GM23248 (cell line): ENCODE measurements at regions not wholly inside any gene's neighbourhood (a gene's known extent, or its start where the extent isn't known, plus 50 kb on each side); places are given as distances from the start of the nearest gene placed in this dataset.
A peak's percentile ranks its signal among the peaks of the same experiment; 100 is the strongest.

Experiments
- DNase-seq: peaks from one replicate; pipeline ENCODE4 v3.0.0-alpha.2; 2015
- H2AFZ ChIP-seq: fragments of 200-600 bp; sonication (generic); 2 replicates; pipeline ENCODE4 v1.6.1; 2016; ENCODE audit warnings: antibody characterized with exemption
- H3F3A ChIP-seq: fragments of 200-600 bp; sonication (generic); 2 replicates; pipeline ENCODE4 v1.6.1; 2016; ENCODE audit warnings: mild to moderate bottlenecking, antibody characterized with exemption, mixed run types; ENCODE audit not compliant: insufficient read depth
- H3K27ac ChIP-seq: fragments of 200-600 bp; sonication (generic); 2 replicates; pipeline ENCODE4 v1.5.1; 2016; ENCODE audit warnings: mild to moderate bottlenecking
- H3K27me3 ChIP-seq: fragments of 200-600 bp; sonication (generic); replicated peaks from 2 replicates; pipeline ENCODE4 v1.6.1; 2016; ENCODE audit warnings: mild to moderate bottlenecking; ENCODE audit not compliant: insufficient read depth
- H3K36me3 ChIP-seq: fragments of 200-600 bp; sonication (generic); 2 replicates; pipeline ENCODE4 v1.6.1; 2016; ENCODE audit warnings: low read depth, mild to moderate bottlenecking
- H3K4me1 ChIP-seq: fragments of 200-600 bp; sonication (generic); 2 replicates; pipeline ENCODE4 v1.6.1; 2016; ENCODE audit warnings: mild to moderate bottlenecking; ENCODE audit not compliant: insufficient read depth
- H3K4me2 ChIP-seq: fragments of 200-600 bp; sonication (generic); one replicate; pipeline ENCODE4 v1.6.1; 2016; ENCODE audit warnings: mild to moderate bottlenecking; ENCODE audit not compliant: unreplicated experiment
- H3K4me3 ChIP-seq: fragments of 200-600 bp; sonication (generic); 2 replicates; pipeline ENCODE4 v1.5.1; 2016; ENCODE audit warnings: mild to moderate bottlenecking
- H3K79me2 ChIP-seq: fragments of 200-600 bp; sonication (generic); 2 replicates; pipeline ENCODE4 v1.6.1; 2016; ENCODE audit warnings: mild to moderate bottlenecking; ENCODE audit not compliant: insufficient read depth
- H3K9ac ChIP-seq: fragments of 200-600 bp; sonication (generic); 2 replicates; pipeline ENCODE4 v1.6.1; 2016; ENCODE audit warnings: mild to moderate bottlenecking
- H3K9me2 ChIP-seq: fragments of 200-600 bp; sonication (generic); 2 replicates; pipeline ENCODE4 v1.6.1; 2016; ENCODE audit warnings: mixed run types, mild to moderate bottlenecking, moderate library complexity; ENCODE audit not compliant: insufficient read depth
- H3K9me3 ChIP-seq: fragments of 200-600 bp; sonication (generic); one replicate; pipeline ENCODE4 v1.6.1; 2017; ENCODE audit warnings: low read depth
- H4K20me1 ChIP-seq: fragments of 200-600 bp; sonication (generic); 2 replicates; pipeline ENCODE4 v1.6.0; 2016; ENCODE audit not compliant: insufficient read depth
- EZH2 ChIP-seq: fragments of 200-600 bp; sonication (generic); IDR thresholded peaks from 2 replicates; pipeline ENCODE4 v1.6.1; 2018; ENCODE audit warnings: antibody characterized with exemption, mild to moderate bottlenecking; ENCODE audit not compliant: insufficient read depth, poor library complexity, severe bottlenecking
- EZH2phosphoT487 ChIP-seq: fragments of 200-600 bp; sonication (generic); IDR thresholded peaks from 2 replicates; pipeline ENCODE4 v1.6.1; 2018; ENCODE audit warnings: antibody characterized with exemption, moderate library complexity, mild to moderate bottlenecking, low read depth; ENCODE audit not compliant: insufficient read depth
- WGBS, 2 experiments: methylation state at CpG; one replicate each; pipeline ENCODE4 v1.1.6; 2015 to 2017; ENCODE audit warnings: low lambda C conversion rate in 2 of 2, low coverage in 1 of 2; ENCODE audit errors: missing lambda C conversion rate in 2 of 2; 5-methylcytosine and 5-hydroxymethylcytosine counted together
- in situ Hi-C: fragments of 300-500 bp; cut with MboI; formaldehyde crosslinking; loops from 2 replicates; pipeline ENCODE4 v1.15.0; 2020

- H4K20me1 ChIP-seq = no peaks in the 10 kb centered on the region
- peaks cover 13% of the 10 kb centered on the region; the same call in 1 of the 2 replicates for H3K27me3 ChIP-seq
- H3K9me3 ChIP-seq = no peaks in the 10 kb centered on the region
- 21 to 22% methylated on average over 18 of the region's 18 CpGs for WGBS, 2 experiments
- in situ Hi-C loops = no loop called here
- no peak overlapping the region for H3K4me3 ChIP-seq
- H3K4me2 ChIP-seq = peak overlapping the region; percentile 35
- TF ChIP-seq EZH2 = no peak
- no peak for TF ChIP-seq EZH2phosphoT487
- no peaks in the 10 kb centered on the region for H3K79me2 ChIP-seq
- H3K27ac ChIP-seq = no peak overlapping the region
- no peak overlapping the region for H2AFZ ChIP-seq
- H3K4me1 ChIP-seq = peaks cover 15% of the 10 kb centered on the region
- peak; percentile 67 for DNase-seq
- H3K9ac ChIP-seq = no peak overlapping the region
- H3F3A ChIP-seq = peaks cover 27% of the 10 kb centered on the region
- H3K36me3 ChIP-seq = no peaks in the 10 kb centered on the region
- no peaks in the 10 kb centered on the region for H3K9me2 ChIP-seq
These were observed 232.1 kb upstream of the KAZN start for GRCh38 chr1:14366091-14367018.

GRCh38 chr1:14367451-14367850 is 231.0 kb upstream of the KAZN start:
- peaks cover 34% of the 10 kb centered on the region for H3F3A ChIP-seq
- no peak for DNase-seq

GRCh38 chr1:14369526-14370213 is 228.8 kb upstream of the KAZN start:
- H3K9me3 ChIP-seq = no peaks in the 10 kb centered on the region
- WGBS, 2 experiments = 71 to 74% methylated on average over 5 of the region's 5 CpGs

More at GRCh38 chr1:14367451-14367850, 231.0 kb upstream of the KAZN start:
- in situ Hi-C loops = no loop called here
- Histone ChIP-seq H2AFZ (no peak overlapping the region), H3K27ac (no peak overlapping the region), H3K79me2 (no peaks in the 10 kb centered on the region), H3K4me3 (no peak overlapping the region), H3K9me3 (no peaks in the 10 kb centered on the region), H3K4me2 (no peak overlapping the region), H3K9ac (no peak overlapping the region), H3K4me1 (peaks cover 26% of the 10 kb centered on the region), H4K20me1 (no peaks in the 10 kb centered on the region), H3K27me3 (peaks cover 13% of the 10 kb centered on the region; the same call in 1 of the 2 replicates), H3K9me2 (no peaks in the 10 kb centered on the region), H3K36me3 (no peaks in the 10 kb centered on the region)
- 80% methylated on average over 5 of the region's 5 CpGs for WGBS, 2 experiments
- no peak for TF ChIP-seq EZH2phosphoT487
- TF ChIP-seq EZH2 = no peak

GRCh38 chr1:14371771-14372497 is 226.6 kb upstream of the KAZN start:
- TF ChIP-seq EZH2 (no peak), EZH2phosphoT487 (peak; percentile 81; the same call in 1 of the 2 replicates)
- H3K9ac ChIP-seq = no peak overlapping the region
- WGBS, 2 experiments = 1 to 4% methylated on average over 6 of the region's 6 CpGs
- peak overlapping the region; percentile 69 for H3K27ac ChIP-seq
- DNase-seq = peak; percentile 83
- no peaks in the 10 kb centered on the region for H3K79me2 ChIP-seq
- H4K20me1 ChIP-seq = no peaks in the 10 kb centered on the region
- H3K4me2 ChIP-seq = peak overlapping the region; percentile 56
- H3K9me2 ChIP-seq = no peaks in the 10 kb centered on the region
- H3K4me3 ChIP-seq = peak overlapping the region; percentile 26
- H3K9me3 ChIP-seq = no peaks in the 10 kb centered on the region
- no peaks in the 10 kb centered on the region for H3K36me3 ChIP-seq
- peaks cover 13% of the 10 kb centered on the region; the same call in 1 of the 2 replicates for H3K27me3 ChIP-seq
- peaks cover 22% of the 10 kb centered on the region for H3K4me1 ChIP-seq
- peaks cover 25% of the 10 kb centered on the region for H3F3A ChIP-seq
- in situ Hi-C loops = no loop called here
- H2AFZ ChIP-seq = no peak overlapping the region

More at GRCh38 chr1:14369526-14370213, 228.8 kb upstream of the KAZN start:
- Histone ChIP-seq H3F3A (peaks cover 26% of the 10 kb centered on the region), H4K20me1 (no peaks in the 10 kb centered on the region), H3K36me3 (no peaks in the 10 kb centered on the region), H3K4me2 (no peak overlapping the region), H3K4me1 (peaks cover 27% of the 10 kb centered on the region), H3K9ac (no peak overlapping the region), H3K27me3 (peaks cover 13% of the 10 kb centered on the region; the same call in 1 of the 2 replicates), H2AFZ (no peak overlapping the region), H3K79me2 (no peaks in the 10 kb centered on the region), H3K27ac (no peak overlapping the region), H3K9me2 (no peaks in the 10 kb centered on the region), H3K4me3 (no peak overlapping the region)
- TF ChIP-seq EZH2 = no peak
- TF ChIP-seq EZH2phosphoT487 = no peak
- in situ Hi-C loops = no loop called here
- peak; percentile 6 for DNase-seq
